ENCODE measurements at regions not wholly inside any gene's neighbourhood (a gene's known extent, or its start where the extent isn't known, plus 50 kb on each side); places are given as distances from the start of the nearest gene placed in this dataset.

DNA sequence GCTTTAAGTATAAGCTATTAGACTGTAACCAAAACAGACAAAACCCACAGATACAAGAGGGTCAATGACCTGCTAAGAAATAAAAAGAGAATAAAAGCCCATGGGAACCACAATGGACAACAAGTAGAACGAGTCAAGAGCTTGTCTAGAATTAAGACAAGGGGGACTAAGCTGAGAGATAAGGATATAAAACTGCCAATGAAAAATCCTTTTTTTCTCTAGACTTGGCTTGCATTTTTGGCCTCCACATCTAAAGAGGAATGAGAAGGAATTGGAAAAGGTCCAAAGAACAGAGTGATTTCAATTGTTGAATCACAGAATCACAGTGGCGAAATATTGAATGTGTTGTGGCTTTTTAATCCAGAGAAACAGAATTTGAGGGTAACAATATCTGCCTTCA lies 135.7 kb downstream of the QDPR start:
- TF ChIP-seq CTCF (IDR thresholded peaks at IDR 0.05) = no peak
- DNase-seq = no peak
- Histone ChIP-seq H3K4me1 (ENCODE audit: low read depth) (no peaks in the 10 kb centered on the region), H3K9me3 (no peaks in the 10 kb centered on the region), H3K4me3 (no peak overlapping the region), H3K36me3 (ENCODE audit: low read depth) (no peaks in the 10 kb centered on the region)
- intact Hi-C loops (cut with DNase I, micrococcal nuclease) = no loop called here
- no peak for ATAC-seq

- TF ChIP-seq CTCF (IDR thresholded peaks at IDR 0.05) = no peak
- Histone ChIP-seq H3K9me3 (no peaks in the 10 kb centered on the region), H3K36me3 (ENCODE audit: low read depth) (no peaks in the 10 kb centered on the region), H3K4me1 (ENCODE audit: low read depth) (no peaks in the 10 kb centered on the region), H3K4me3 (no peak overlapping the region)
- ATAC-seq (no peak), DNase-seq (no peak)
- intact Hi-C loops (cut with DNase I, micrococcal nuclease) = no loop called here
Measured at GRCh38 chr4:17373666-17374065, 138.2 kb downstream of the QDPR start.

DNA sequence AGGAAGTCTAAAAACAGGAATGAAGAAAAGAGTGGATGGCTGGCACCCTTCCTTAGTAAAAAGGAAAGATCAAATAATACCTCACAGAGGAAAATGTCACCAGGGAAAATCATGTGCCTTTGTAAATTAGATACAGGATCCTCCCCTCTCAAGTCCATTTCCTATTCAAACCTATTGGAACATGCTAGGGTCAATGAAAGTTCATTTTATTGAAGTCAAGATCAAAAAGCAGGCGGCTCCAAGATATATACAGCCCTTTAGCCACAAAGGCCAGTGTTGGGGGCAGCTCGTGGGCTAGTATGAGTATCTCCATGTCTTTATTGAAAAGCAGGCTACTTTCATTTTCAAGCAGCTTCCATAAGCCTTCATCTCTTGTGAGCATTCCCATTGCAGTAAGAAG lies 141.1 kb downstream of the QDPR start:
- no peak overlapping the region for H3K4me3 ChIP-seq
- intact Hi-C loops (cut with DNase I, micrococcal nuclease) = no loop called here

DNA sequence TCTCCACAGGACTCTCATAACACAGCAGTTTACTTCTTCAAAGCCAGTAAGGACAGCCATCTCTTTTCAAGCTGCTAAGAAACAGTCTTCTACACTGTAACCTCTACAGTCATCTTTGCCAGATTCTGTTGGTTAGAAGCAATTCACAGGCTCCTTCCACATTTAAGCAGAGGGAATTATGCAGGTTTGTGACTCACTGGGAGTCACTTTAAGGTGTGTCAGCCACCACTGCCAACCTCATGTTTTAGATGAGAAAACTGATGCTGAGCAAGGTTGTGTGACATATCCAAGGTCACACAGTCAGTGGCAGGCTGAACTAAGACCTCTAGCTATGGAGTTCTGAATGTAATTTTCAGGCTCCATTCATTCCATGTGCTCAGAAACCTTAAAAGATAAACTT lies 143.5 kb downstream of the QDPR start:
- no peak for TF ChIP-seq CTCF (IDR thresholded peaks at IDR 0.05)
- no peaks in the 10 kb centered on the region for H3K9me3 ChIP-seq
- H3K4me1 ChIP-seq (ENCODE audit: low read depth) = no peaks in the 10 kb centered on the region
- no peak for DNase-seq
- no peak for ATAC-seq
- H3K4me3 ChIP-seq = no peak overlapping the region
- H3K36me3 ChIP-seq (ENCODE audit: low read depth) = no peaks in the 10 kb centered on the region
- intact Hi-C loops (cut with DNase I, micrococcal nuclease) = no loop called here

More for the DNA sequence above, 141.1 kb downstream of the QDPR start:
- Histone ChIP-seq H3K4me1 (ENCODE audit: low read depth) (no peaks in the 10 kb centered on the region), H3K9me3 (no peaks in the 10 kb centered on the region), H3K36me3 (ENCODE audit: low read depth) (no peaks in the 10 kb centered on the region)
- DNase-seq (no peak), ATAC-seq (no peak)
- no peak for TF ChIP-seq CTCF (IDR thresholded peaks at IDR 0.05)

DNA sequence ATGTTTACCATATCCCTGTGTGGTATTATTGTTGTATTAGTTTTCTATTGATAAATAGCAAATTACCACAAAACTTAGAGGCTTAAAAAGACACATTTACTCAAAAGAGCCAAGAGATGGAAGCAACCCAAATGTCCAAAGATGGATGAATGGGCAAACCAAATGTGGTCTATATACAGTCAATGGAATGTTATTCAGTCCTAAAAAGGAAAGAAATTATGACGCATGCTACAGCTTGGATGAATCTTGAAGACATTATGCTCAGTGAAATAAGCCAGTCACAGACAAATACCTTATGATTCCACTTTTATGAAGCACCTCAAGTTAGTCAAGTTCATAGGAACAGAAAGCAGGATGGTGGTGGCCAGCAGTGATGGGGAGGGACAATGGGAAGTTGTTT lies 144.7 kb downstream of the QDPR start:
- intact Hi-C loops (cut with DNase I, micrococcal nuclease) = no loop called here
- H3K36me3 ChIP-seq (ENCODE audit: low read depth) = no peaks in the 10 kb centered on the region
- no peaks in the 10 kb centered on the region for H3K9me3 ChIP-seq
- ATAC-seq (no peak), DNase-seq (no peak)
- no peak overlapping the region for H3K4me3 ChIP-seq
- no peak for TF ChIP-seq CTCF (IDR thresholded peaks at IDR 0.05)
- no peaks in the 10 kb centered on the region for H3K4me1 ChIP-seq (ENCODE audit: low read depth)

- intact Hi-C loops (cut with DNase I, micrococcal nuclease) = no loop called here
- TF ChIP-seq CTCF (IDR thresholded peaks at IDR 0.05) = no peak
- Histone ChIP-seq H3K36me3 (ENCODE audit: low read depth) (no peaks in the 10 kb centered on the region), H3K4me3 (no peak overlapping the region), H3K4me1 (ENCODE audit: low read depth) (no peaks in the 10 kb centered on the region), H3K9me3 (no peaks in the 10 kb centered on the region)
- no peak for DNase-seq
- no peak for ATAC-seq
Measured at GRCh38 chr4:17366496-17366895, 145.4 kb downstream of the QDPR start.

Data from mucosa of descending colon (tissue), 3 donors.